Right cardiac atrium (tissue), 5 donors: ENCODE measurements at regions not wholly inside any gene's neighbourhood (a gene's known extent, or its start where the extent isn't known, plus 50 kb on each side); places are given as distances from the start of the nearest gene placed in this dataset.

Experiments used
- ATAC-seq, 2 donors: fragments of 200-7000 bp; cut with Tn5 transposase; one replicate each; pipeline versions ENCODE4 v1.8.0 to v1.9.1; 2020; ENCODE audit warnings: moderate library complexity in 2 of 2, mild to moderate bottlenecking in 1 of 2
- DNase-seq, 3 donors: peaks; one replicate each; pipeline ENCODE4 v3.0.0-alpha.2; 2020
- H3K27ac ChIP-seq: one replicate; pipeline ENCODE4 v1.5.1; 2013; ENCODE audit warnings: mild to moderate bottlenecking, low read length, control low read depth, moderate library complexity
- H3K27me3 ChIP-seq: one replicate; pipeline ENCODE4 v1.6.1; 2013; ENCODE audit not compliant: control insufficient read depth, insufficient read depth
- H3K4me1 ChIP-seq: one replicate; pipeline ENCODE4 v1.6.1; 2013; ENCODE audit warnings: low read length; ENCODE audit not compliant: control insufficient read depth, insufficient read depth
- H3K4me3 ChIP-seq: one replicate; pipeline ENCODE4 v1.5.1; 2013; ENCODE audit warnings: low read length, control low read depth
- H3K9me3 ChIP-seq: one replicate; pipeline ENCODE4 v1.6.1; 2013; ENCODE audit warnings: low read length; ENCODE audit not compliant: control insufficient read depth
- WGBS: extraction: QIAGEN DNeasy Blood & Tissue Kit; methylation state at CpG from one replicate; pipeline ENCODE4 v1.1.7; 2013; 5-methylcytosine and 5-hydroxymethylcytosine counted together
- intact Hi-C, 4 donors: fragments of 100-400 bp; cut with DNase I; formaldehyde crosslinking; loops; one replicate each; pipeline versions ENCODE4 v1.11.0 to v1.14.0; 2022 to 2023
- donor health status: healthy with polysubstance abuse.
- donor health status: DM: no; HTN: yes; CAD: no.
- donor health status: DM: no; HTN: no; CAD: no.
- donor health status: DM: no; HTN: yes; CAD: no; lungs with severe emphysema.
- donor health status: DM: yes; HTN: yes; CAD: no.

DNA sequence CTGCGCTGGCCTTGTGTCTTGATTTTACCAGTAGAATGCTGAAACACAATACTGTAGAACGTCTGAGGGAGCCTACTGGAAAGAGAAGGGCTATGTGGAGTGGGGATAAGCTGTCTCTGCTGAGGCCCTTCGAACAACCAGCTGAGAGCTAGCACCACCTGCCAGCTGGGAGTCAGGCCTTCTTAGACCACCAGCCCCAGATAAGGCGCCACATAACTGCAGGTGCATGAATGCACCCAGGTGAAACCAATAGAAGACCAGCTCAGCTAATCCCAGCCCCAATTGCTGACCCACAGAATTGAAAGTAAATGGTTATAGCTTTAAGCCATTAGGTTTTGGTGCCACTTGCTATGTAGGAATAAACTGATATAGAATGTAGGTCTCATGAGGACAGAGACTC is 438.4 kb downstream of the ADRA2A start:
- Histone ChIP-seq H3K4me3 (no peak overlapping the region), H3K4me1 (no peaks in the 10 kb centered on the region), H3K27ac (no peak overlapping the region), H3K9me3 (no peaks in the 10 kb centered on the region), H3K27me3 (no peaks in the 10 kb centered on the region)
- no peak for ATAC-seq
- DNase-seq = no peak
- intact Hi-C loops = no loop called here
- WGBS = 67% methylated on average over 4 of the region's 4 CpGs

DNA sequence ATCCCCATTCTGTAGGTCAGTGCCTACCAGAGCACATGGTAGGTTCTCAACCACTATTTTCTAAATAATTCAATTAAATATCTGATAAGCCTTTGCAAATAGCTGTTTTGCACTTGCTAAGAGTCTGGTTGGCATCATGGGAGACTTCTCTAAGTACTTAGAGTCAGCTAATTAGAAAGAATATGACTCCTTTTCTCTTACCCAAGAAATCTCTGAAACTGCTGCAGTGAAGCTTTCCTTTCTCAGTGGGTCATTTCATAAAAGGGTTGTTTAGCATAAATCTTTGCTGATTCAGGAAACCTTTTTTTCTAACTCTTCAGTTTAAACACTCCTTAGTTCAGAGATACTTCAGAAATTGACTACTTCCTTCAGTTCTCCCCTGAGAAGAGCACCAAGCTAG is 438.9 kb downstream of the ADRA2A start:
- ATAC-seq (no peak), DNase-seq (no peak)
- Histone ChIP-seq H3K4me3 (no peak overlapping the region), H3K27ac (no peak overlapping the region), H3K9me3 (no peaks in the 10 kb centered on the region), H3K4me1 (no peaks in the 10 kb centered on the region), H3K27me3 (no peaks in the 10 kb centered on the region)
- intact Hi-C loops = no loop called here

DNA sequence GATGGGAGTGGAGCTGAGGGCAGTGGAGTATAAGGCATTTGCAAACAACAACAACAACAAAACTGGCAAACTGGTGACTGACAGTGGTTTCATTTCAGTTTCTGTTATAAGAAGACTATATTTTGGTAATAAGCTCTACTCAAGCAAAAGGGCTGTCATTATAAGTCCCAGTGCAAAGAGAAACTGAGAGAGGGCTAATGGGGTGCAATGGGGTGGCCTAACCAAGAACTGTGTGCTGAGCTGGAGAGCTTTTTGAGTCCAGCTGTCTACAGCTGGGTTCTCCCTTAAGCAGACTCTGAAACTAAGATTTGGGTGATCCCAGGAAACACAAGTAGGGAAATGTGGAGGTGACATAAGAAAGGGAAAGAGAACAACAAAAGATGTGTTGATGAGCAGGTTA is 439.3 kb downstream of the ADRA2A start:
- H3K27ac ChIP-seq = no peak overlapping the region
- no peak for ATAC-seq
- no peaks in the 10 kb centered on the region for H3K27me3 ChIP-seq
- no peaks in the 10 kb centered on the region for H3K9me3 ChIP-seq
- DNase-seq = no peak
- H3K4me1 ChIP-seq = no peaks in the 10 kb centered on the region
- no peak overlapping the region for H3K4me3 ChIP-seq
- intact Hi-C loops = no loop called here

DNA sequence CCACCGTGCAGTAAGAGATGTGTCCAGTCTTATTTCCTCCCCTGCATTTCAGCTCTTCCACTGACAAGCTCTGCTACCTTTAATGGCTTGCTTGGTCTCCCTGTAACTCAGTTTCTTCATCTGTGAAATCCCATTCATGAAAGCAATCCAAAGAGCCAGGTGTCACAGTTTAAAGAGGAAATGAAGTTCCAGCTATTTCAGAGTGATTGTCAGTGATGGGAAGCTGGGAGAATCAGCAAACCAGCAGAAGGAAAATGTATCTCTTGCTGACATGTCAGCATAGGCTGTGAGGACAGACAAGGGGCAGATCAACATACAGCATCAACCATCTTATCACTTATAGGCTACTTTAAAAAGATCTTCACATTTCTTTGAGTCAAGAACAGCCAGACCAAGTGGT is 445.3 kb downstream of the ADRA2A start:
- no peaks in the 10 kb centered on the region for H3K27me3 ChIP-seq
- 58% methylated on average over 1 of the region's 1 CpG for WGBS
- DNase-seq (no peak), ATAC-seq (no peak)
- no peak overlapping the region for H3K27ac ChIP-seq
- no peaks in the 10 kb centered on the region for H3K4me1 ChIP-seq
- no peak overlapping the region for H3K4me3 ChIP-seq
- intact Hi-C loops = no loop called here
- no peaks in the 10 kb centered on the region for H3K9me3 ChIP-seq

DNA sequence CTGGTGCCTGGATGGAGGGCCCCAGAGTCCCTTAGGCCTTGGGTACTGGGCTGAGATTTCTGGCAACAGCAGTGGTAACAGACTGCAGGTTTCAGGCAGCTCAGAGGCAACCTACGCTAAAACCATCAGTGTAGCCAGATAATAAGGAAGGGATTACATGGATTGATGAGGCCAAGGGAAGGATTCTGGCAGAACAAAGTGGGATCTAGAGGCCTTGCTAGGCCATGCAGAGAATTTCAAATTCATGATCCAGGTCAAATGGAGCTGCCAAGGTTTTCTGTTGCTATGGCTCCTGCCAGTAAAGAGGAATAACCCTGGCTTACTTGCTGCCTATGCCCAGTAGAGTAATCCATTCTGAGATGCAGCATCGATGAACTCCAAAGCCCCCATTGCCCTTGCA is 445.7 kb downstream of the ADRA2A start:
- Histone ChIP-seq H3K27me3 (no peaks in the 10 kb centered on the region), H3K4me1 (no peaks in the 10 kb centered on the region), H3K27ac (no peak overlapping the region), H3K4me3 (no peak overlapping the region), H3K9me3 (no peaks in the 10 kb centered on the region)
- intact Hi-C loops = no loop called here
- no peak for DNase-seq
- no peak for ATAC-seq
- 78% methylated on average over 2 of the region's 2 CpGs for WGBS

DNA sequence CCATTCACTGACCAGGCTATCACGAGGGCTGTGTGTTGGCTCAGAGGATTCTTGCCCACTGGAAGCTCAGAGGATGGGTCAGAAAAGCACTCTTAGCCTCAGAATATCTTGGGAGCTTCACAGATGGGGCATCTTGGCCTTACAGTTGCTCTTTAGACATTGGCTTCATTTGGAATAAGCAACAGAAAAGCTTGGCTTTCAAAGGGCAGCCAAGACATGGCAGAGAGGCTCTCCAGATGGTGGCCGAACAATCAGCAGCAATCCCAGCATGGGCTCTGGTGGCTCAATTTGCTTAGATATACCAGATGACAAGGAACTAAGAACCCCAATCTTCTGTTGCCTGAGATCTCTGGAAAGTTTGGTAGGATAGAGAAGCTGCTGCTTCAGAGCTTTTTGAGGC is 446.2 kb downstream of the ADRA2A start:
- 78% methylated on average over 2 of the region's 2 CpGs for WGBS
- Histone ChIP-seq H3K4me1 (no peaks in the 10 kb centered on the region), H3K27me3 (no peaks in the 10 kb centered on the region), H3K4me3 (no peak overlapping the region), H3K27ac (no peak overlapping the region), H3K9me3 (no peaks in the 10 kb centered on the region)
- no peak for ATAC-seq
- intact Hi-C loops = no loop called here
- DNase-seq = no peak

DNA sequence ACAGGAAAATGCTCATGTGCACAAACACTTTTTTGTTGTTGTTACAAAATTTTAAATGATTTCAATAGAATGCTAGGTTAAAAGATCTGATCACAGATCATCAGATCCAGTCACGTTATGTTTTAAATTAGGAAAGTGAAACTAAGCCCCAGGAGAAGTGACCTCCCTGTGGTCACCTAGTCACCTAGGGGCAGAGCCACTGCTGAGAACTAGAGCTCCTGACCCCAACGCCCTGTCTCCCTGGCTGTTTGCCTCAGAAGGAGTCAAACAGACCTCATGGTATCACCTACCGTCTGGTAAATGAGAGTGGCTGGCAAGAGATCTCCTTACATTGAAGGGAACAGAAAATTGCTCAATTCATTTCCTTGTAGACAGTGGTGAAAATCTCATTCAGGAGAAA is 447.3 kb downstream of the ADRA2A start:
- intact Hi-C loops = no loop called here
- ATAC-seq (no peak), DNase-seq (no peak)
- H3K4me1 ChIP-seq = no peaks in the 10 kb centered on the region
- H3K27me3 ChIP-seq = no peaks in the 10 kb centered on the region
- 64% methylated on average over 3 of the region's 3 CpGs for WGBS
- no peak overlapping the region for H3K4me3 ChIP-seq
- no peaks in the 10 kb centered on the region for H3K9me3 ChIP-seq
- H3K27ac ChIP-seq = no peak overlapping the region

DNA sequence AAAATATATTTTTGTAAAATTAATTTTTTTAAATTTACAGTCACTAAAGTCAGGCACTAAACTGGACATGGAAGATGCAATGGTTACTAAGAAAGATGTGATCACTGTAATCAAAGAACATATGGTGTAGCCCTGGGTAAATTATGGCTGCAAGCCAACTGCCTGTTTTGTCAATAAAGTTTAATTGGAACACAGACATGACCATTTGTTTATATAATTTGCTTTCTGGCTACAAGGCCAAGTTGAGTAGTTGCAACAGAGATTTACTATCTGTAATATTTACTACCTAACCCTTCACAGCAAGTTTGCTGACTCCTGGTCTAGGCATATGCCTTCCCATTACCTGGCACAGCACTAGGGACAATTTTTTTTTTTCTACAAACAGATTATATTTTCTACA is 448.9 kb downstream of the ADRA2A start:
- Histone ChIP-seq H3K4me3 (no peak overlapping the region), H3K27me3 (no peaks in the 10 kb centered on the region), H3K9me3 (no peaks in the 10 kb centered on the region), H3K4me1 (no peaks in the 10 kb centered on the region), H3K27ac (no peak overlapping the region)
- DNase-seq (no peak), ATAC-seq (no peak)
- intact Hi-C loops = no loop called here

DNA sequence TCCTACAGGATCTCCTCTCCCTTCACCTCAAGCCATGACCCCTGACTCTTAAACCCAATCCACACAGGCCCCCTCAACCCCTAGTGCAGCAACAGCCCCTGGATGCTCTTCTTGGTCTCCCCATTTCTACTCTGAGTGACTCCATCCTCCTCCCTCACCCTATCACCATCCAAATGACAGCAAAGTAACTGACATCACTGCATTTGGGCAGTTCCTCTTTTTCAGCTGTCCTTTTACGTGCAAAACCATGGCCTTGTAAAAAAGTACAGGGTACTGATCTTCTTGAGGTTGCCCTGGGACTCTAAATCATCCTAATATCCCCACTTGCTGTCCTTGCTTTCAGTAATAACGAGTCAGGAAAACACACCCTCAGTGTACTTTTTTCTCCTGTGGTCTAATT is 454.9 kb downstream of the ADRA2A start:
- Histone ChIP-seq H3K27ac (no peak overlapping the region), H3K4me3 (no peak overlapping the region), H3K27me3 (no peaks in the 10 kb centered on the region), H3K9me3 (no peaks in the 10 kb centered on the region), H3K4me1 (no peaks in the 10 kb centered on the region)
- ATAC-seq (no peak), DNase-seq (no peak)
- intact Hi-C loops = no loop called here
- WGBS = 47% methylated on average over 2 of the region's 2 CpGs

DNA sequence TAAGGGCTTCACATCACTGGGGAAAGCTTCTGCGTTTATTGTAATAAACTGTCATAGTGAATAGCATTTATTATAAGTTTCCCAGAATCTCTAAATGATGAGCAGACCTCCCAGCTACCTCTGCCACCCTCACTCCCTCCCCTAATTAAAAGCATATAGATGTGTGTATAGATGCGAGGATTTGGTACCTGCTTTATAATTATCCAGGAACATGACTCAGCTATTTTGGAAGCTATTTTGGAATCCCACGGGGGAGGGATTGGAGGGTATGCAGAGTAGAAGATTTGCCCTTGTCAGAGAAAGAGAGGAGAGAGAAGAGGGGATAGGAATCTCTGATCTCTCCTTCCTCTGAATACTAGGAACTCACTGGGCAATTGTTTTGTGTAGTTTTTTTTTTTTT is 455.3 kb downstream of the ADRA2A start:
- H3K27me3 ChIP-seq = no peaks in the 10 kb centered on the region
- no peaks in the 10 kb centered on the region for H3K9me3 ChIP-seq
- ATAC-seq = no peak
- intact Hi-C loops = no loop called here
- H3K4me3 ChIP-seq = no peak overlapping the region
- no peak overlapping the region for H3K27ac ChIP-seq
- H3K4me1 ChIP-seq = no peaks in the 10 kb centered on the region
- no peak for DNase-seq
- 71% methylated on average over 3 of the region's 3 CpGs for WGBS

DNA sequence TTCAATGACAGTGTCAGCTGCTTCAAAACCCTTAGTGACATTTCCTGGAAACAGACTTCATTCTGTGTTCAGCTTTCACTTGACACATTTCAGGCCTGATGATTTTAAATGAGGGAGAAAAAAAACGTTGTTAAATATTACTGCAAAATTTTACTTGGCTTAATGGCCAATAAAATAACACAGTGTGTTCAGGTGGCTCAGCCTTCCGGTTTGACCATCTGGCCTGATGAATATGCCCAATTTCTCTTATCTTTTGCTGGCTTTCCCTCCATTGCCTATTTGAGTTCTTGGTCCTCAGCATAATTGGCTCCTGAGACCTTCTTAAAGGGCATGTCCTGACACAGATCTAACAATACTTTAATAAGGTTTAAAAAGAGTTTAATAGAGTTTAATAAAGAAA is 462.4 kb downstream of the ADRA2A start:
- Histone ChIP-seq H3K27ac (no peak overlapping the region), H3K4me3 (no peak overlapping the region), H3K9me3 (no peaks in the 10 kb centered on the region), H3K4me1 (no peaks in the 10 kb centered on the region), H3K27me3 (no peaks in the 10 kb centered on the region)
- DNase-seq (no peak), ATAC-seq (no peak)
- 59% methylated on average over 2 of the region's 2 CpGs for WGBS
- intact Hi-C loops = no loop called here

DNA sequence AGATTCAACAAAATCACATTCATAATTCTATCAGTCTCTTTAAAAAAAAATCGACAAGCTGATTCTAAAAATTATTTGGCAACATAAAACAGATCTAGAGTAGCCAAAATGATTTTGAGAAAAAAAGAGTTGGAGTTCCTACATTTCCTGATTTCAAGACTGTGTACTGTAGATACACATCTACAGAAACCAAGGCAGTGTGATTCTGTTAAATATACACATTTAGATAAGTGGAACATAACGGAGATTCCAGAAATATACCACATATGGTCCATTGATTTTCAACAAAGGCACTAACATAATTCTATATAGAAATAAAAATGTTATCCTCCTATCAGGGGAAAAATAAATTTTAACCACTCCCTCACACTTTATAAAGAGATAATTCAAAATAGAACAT is 467.0 kb downstream of the ADRA2A start:
- H3K27me3 ChIP-seq = no peaks in the 10 kb centered on the region
- no peaks in the 10 kb centered on the region for H3K9me3 ChIP-seq
- H3K4me1 ChIP-seq = no peaks in the 10 kb centered on the region
- ATAC-seq = no peak
- H3K4me3 ChIP-seq = no peak overlapping the region
- 71% methylated on average over 2 of the region's 2 CpGs for WGBS
- H3K27ac ChIP-seq = no peak overlapping the region
- DNase-seq = no peak
- intact Hi-C loops = no loop called here
